NCI-H1417 treated with DMSO at 0.1 percent for 48 hours (cell line): ENCODE measurements at regions not wholly inside any gene's neighbourhood (a gene's known extent, or its start where the extent isn't known, plus 50 kb on each side); places are given as distances from the start of the nearest gene placed in this dataset.
"Not testable (repeated sequence)": the region's sequence is repeated elsewhere in the genome, so short reads cannot be mapped to it uniquely, and the experiment has no call there.

Source experiments
- DNase-seq: peaks from one replicate; lab custom pipeline; 2025; lab: John Stamatoyannopoulos, UW

GRCh38 chrX:42832764-42833549 lies 55.0 kb upstream of the PPP1R2C start:
- no peak for DNase-seq

- DNase-seq = not testable (repeated sequence)
These were observed 55.6 kb upstream of the PPP1R2C start for GRCh38 chrX:42833550-42833940.

GRCh38 chrX:42837101-42837726 lies 59.3 kb upstream of the PPP1R2C start:
- no peak for DNase-seq

- no peak for DNase-seq
These were observed 59.8 kb upstream of the PPP1R2C start for GRCh38 chrX:42837747-42838146.

GRCh38 chrX:42839632-42840031 lies 61.7 kb upstream of the PPP1R2C start:
- no peak for DNase-seq

- no peak for DNase-seq
These were observed 68.8 kb upstream of the PPP1R2C start for GRCh38 chrX:42846741-42847140.

- no peak for DNase-seq
These were observed 77.3 kb upstream of the PPP1R2C start for GRCh38 chrX:42855259-42855658.

GRCh38 chrX:42857766-42858165 lies 79.8 kb upstream of the PPP1R2C start:
- DNase-seq = no peak

GRCh38 chrX:42869011-42869410 lies 91.0 kb upstream of the PPP1R2C start:
- no peak for DNase-seq

GRCh38 chrX:42869659-42870476 lies 91.9 kb upstream of the PPP1R2C start:
- DNase-seq = no peak

- DNase-seq = no peak
These were observed 108.6 kb upstream of the PPP1R2C start for GRCh38 chrX:42886519-42886918.

GRCh38 chrX:42900947-42901346 lies 123.0 kb upstream of the PPP1R2C start:
- no peak for DNase-seq

- DNase-seq = no peak
These were observed 124.5 kb upstream of the PPP1R2C start for GRCh38 chrX:42902513-42902912.

GRCh38 chrX:42920752-42921151 lies 142.8 kb upstream of the PPP1R2C start:
- DNase-seq = no peak

GRCh38 chrX:42930071-42930470 lies 152.1 kb upstream of the PPP1R2C start:
- DNase-seq = no peak

- DNase-seq = no peak
These were observed 153.0 kb upstream of the PPP1R2C start for GRCh38 chrX:42930951-42931350.

GRCh38 chrX:42933187-42933586 lies 155.2 kb upstream of the PPP1R2C start:
- DNase-seq = no peak

- no peak for DNase-seq
These were observed 156.2 kb upstream of the PPP1R2C start for GRCh38 chrX:42934020-42934726.

- no peak for DNase-seq
These were observed 163.7 kb upstream of the PPP1R2C start for GRCh38 chrX:42941671-42942070.

- no peak for DNase-seq
These were observed 165.3 kb upstream of the PPP1R2C start for GRCh38 chrX:42943051-42943974.

- no peak for DNase-seq
These were observed 166.5 kb upstream of the PPP1R2C start for GRCh38 chrX:42944381-42944998.
